HG03066 (cell line): ENCODE measurements at regions not wholly inside any gene's neighbourhood (a gene's known extent, or its start where the extent isn't known, plus 50 kb on each side); places are given as distances from the start of the nearest gene placed in this dataset.
"Not testable (repeated sequence)": the region's sequence is repeated elsewhere in the genome, so short reads cannot be mapped to it uniquely, and the experiment has no call there.

Experiments used
- ATAC-seq: cut with Tn5 transposase; IDR thresholded peaks from one replicate; pipeline ENCODE4 v1.9.1; 2021; ENCODE audit warnings: low read depth; ENCODE audit not compliant: unreplicated experiment

DNA sequence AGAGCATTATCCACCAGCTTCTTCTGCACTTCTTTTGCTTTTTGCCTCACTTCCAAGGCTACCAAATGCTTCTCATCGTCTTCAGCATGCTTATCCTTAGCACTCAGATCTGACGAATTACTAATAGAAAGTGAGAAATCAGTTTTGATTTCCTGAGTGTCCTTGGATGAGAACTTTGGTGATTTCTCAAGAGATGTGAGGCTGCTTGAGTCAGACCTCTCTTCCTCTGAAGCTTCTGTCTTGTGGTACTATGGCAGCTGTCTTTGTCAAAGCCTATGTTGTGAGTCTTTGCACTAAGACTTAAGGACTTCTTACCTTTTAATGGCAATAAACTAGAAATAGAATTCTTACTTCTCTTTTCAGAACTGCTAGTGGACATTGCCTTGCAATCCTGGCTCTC lies 169.9 kb downstream of the CPE start:
- no peak for ATAC-seq

DNA sequence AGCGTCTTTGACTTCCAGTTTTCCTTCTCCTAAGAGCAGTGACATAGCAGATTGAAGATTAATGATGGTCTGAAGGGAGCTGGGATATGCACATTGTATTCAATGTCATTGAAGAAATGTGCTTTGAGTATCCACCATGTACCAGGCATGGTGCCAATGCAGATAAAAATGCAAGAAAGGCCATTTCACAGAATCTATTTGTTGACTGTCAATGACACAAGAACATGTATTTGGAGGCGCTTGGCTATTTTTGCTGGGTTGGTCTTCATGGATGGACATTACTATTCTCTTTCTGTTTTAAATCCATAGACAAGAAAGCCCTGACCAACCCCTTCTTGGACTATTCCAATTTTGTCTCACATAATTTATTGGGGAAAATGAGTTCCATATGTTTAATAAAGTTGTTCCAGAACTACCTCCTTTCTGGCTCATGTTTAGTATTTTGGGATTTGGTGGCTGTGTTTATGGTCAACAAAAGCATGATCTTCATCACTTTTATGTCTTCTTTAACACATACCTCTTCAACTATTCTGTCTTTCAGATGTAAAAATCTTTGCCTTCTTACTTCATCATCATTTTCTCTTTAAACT lies 174.5 kb downstream of the CPE start:
- no peak for ATAC-seq

DNA sequence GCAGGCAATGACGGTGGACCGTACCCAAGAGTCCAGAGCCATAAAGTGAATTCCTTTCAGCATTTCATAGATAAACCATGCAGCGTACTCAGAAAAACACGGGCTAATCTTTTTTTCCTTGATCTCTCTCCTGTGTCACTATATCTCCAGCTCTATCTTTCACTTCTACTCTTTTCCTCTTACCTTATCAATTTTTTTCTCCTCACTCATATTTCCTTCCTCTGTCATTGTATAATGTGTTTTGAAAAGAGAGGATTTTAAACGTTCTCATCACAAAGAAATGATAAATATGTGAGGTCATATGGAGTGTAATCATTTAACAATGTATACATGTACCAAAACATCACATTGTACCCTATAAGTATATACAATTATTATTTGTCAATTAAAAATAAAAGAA lies 176.5 kb downstream of the CPE start:
- no peak for ATAC-seq

DNA sequence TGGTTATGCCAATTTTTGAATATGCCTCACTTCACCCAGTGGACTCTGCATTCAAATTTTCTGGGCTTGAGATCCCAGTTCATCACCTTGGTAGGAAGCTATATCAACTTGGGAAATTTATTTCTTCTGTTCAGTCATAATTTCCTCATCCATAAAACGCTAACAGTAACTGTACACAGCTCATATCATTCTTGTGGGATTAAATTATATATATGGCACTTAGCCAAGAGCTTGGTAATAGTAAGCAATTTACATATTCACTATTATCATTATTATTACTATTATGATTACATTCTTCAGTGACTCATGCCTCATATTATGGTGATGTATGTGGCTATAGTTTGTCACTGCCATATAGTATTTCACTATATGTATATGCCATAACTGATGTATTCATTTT lies 177.6 kb downstream of the CPE start:
- no peak for ATAC-seq

DNA sequence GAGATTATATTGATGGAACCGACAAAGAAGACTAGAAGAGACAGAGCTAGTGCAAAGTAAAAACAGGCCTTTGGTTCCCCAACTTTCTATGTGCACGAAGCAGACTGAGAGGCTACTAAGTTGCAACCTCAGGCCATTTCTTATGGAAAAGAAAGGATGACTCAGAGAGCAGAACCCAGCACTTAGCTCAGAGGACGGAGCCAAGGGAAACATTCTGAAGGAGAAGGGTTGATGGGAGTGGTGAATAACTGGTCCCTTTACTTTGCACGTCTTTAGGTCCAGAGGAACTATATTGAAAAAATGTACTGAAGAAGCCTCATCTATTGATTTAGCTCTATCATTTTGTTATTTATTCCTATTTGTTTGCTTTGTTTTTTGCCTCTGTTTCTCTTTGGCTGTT lies 182.1 kb downstream of the CPE start:
- ATAC-seq = no peak

DNA sequence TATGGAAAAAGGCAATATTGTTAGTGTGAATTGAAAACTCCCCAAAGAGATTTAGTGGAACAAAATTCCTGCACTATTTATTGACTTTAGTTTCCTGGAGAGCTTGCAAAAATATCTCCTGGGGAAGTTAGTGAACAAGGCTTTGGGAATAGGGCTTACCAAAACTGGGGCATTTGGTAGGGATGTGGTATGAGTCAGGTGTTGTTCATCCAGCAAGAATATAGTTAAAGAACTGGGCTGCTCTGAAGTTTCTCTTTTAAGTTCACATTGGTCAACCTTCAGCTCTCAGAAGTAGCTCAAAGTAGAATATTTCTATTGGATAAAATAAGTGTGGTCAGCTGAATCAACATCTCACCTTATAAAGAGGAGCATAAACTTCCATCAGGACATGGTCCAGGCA lies 185.0 kb downstream of the CPE start:
- no peak for ATAC-seq

DNA sequence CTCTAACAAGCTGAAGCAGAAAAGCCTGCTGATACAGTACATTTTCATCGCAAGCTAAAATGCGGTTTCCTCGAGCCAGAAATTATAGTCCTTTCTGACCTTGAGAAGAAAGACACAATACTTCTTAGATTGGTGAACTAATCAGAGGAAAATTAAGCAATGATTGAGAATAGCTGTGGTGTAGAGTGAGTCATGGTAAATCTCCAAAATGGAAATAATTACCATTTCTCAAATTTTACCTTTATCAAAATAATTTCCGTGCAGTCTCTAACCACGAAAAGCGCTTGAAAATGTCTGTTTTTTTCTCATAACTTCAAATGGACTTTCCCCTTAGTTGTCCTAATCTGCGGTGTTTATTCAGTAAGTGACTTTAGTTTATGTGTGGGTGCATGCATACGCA lies 190.2 kb downstream of the CPE start:
- no peak for ATAC-seq

DNA sequence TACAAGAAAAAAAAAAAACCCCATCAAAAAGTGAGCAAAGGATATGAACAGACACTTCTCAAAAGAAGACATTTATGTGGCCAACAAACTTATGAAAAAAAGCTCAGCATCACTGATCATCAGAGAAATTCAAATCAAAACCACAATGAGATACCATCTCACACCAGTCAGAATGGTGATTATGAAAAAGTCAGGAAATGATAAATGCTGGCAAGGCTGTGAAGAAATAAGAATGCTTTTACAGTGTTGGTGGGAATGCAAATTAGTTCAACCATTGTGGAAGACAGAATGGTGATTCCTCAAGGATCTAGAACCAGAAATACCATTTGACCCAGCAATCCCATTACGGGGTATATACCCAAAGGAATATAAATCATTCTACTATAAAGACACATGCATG lies 192.7 kb downstream of the CPE start:
- ATAC-seq = not testable (repeated sequence)

DNA sequence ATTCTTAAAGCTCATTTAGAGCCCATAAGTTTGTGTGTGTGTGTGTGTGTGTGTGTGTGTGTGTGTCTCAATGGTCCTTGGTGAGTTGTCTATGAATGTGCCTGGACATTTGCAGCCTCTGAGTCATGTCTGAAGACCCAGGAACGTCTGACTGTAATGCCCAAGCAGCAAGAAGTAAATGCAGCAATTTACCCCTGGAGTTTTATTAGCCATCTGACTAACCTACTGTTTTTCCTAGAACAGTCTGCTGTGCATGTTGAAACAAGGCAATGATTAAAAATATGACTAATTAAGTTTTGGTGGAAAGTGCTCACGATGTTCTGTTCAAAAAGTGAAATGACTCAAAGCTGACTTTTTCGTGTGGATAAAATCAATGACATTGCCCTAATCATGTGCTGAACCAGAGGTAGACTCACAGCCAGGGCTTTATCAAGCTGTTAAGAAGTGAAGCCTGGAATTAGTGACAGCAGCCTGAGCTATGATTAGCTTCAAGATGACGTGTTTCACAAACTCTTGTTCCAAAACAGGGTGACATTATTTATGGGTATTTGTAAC lies 201.6 kb downstream of the CPE start:
- no peak for ATAC-seq

DNA sequence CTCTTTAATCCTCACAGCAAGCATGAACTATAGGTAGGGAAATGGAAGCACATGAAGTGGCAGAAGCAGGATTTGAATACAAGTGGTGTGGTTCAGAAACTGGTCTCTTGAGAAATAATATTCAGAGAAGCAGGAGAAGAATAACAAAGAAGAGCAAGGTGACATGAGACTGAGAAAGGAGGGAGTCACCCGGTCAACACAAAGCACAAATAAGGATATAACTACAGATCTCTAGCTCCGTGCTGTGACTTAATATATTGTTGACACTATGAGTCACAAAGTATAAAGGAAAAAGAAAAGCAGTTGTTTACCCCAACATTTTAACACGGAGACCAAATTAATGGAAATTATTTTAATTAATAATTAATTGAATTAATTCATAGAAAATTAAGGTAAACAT lies 204.5 kb downstream of the CPE start:
- ATAC-seq = no peak

DNA sequence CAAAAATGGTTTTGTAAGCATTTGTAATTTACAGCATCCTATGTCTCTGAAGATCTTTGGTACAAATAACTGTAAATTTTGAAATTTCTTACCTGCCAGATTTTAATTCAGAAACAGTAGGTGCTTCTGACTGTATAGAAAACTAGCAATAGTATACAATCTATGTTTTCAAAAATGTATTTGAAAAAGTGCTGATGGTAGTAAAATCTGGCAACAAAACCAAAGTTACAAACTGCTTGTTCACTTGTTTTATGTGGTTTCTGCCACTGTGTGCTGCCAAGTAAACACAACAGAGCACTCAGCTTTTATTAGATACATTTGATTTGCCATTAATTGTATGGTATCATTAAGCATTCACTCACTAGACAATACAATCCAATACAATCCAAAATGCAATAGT lies 206.1 kb downstream of the CPE start:
- ATAC-seq = no peak

DNA sequence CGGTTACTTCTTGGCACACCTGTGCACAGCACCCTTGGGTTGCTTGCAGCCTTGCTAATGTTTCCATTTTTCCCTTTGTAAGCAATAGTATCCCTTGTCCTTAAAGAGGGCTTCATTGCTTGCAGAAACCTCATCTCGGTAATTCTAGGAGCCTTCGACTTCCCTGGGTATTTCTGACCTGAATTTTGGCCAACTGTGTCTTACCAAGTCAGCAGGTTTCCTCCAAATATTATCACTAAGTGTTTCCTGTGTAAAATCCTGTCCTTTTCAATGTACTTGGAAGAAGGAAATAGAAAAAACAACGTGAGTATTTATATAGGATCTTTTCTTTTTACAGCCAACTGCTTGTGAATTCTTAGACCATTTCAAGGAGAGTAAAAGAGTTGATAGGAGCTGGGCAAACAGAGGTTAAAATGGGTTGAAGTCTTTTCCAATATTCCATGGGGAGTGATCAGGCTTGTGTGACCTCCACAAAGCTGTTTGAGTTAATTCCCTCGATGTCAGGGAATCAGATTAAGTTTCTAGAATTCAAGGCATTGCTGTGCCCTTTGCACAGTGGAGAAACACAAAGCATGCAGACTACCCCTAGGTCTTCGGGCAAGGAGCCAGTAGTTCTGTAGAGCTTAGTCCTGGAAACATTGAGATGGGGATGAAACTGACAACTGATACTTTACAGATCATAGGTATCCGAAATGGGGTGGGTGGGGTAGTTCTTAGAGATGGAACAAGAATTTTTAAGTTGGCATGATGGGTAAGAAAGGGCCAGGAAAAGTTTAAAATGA lies 209.9 kb downstream of the CPE start:
- ATAC-seq = no peak

DNA sequence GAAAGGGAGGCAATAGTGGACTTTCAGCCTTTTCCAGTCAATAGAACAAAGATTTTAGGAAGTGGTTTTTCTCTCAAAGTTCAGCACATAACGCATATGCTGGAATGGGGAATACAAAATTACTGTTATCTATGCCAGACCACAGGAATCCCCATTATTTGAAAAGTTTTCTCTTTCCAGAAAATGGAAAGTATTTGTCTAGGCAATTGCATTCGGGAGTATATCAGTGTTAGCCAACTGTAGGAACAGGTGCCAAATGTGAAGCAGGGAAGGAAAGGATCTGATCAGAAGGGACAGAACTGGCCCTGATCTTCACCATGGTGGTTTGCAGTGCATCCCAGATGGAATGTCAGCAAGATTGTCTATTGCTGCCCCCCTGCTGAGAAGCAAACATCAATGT lies 213.6 kb downstream of the CPE start:
- ATAC-seq = no peak

DNA sequence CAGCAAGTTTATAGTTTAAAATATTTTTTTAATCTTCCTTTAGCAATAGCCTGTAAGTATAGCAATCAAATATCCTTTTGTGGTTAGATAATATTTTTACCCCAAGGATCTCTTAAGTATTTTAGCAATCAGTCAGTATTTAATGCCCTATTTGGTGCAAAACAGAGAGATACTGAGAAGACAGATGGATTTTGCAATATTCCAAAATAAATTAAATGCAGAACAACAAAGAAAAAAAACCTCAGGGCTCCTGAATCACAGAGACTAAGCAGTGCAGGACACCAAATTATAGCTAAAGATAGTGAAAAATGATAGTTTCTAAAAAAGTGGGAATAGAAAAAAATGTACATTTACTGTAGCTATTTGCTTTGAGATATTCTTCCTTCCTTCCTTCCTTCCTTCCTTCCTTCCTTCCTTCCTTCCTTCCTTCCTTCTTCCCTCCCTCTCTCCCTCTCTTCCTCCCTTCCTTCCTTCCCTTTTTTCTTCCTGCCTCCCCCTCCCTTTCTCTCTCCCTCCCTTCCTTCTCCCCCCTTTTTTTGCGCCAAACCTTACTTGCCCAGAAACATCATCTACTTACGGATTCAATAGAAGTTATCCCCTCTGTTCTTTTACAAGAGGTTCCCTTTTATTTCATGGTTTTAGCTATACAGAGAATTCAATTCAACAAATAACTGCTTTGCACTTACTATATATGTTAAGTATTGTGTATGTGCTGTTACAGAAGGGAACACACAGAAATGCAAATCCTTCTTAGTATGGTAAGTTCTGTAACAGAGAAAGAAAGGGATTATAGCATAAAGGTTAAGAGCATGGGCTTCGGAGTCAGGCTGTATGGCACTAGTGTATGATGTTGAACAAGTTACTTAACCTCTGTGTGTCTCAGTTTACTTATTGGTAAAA lies 219.0 kb downstream of the CPE start:
- ATAC-seq = no peak

DNA sequence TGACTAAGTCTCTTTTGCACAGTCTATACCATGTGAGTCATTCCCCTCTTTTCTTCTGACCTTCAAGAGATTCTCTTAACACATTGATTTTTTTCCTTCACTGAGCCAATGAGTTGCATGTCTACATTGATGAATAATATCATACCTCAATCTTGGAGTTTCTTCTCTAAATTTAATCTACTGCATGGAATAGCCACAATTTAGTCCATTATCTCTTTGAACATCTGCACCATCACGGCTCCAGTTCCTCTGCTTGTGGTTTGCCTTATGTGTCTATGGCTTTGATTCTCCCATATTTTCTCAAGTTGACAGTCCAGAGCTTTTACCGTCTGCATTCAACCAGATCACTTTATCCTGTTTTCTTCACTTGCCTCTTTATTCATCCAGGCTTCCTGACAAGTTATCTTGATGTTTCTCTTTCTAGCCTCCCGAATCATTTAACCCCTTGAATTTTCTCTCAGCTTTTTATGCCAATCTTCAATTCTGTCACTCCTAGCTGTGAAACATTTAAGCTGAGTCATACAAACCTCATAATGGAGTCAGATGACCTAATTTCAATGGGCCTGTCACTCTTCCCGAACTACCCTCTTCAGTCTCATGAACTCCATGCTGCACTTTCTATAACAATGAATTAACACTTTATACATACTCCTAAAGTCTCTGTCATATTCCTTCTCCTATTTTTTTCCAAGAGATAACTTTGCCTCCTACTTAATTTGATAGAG lies 222.3 kb downstream of the CPE start:
- ATAC-seq = no peak

DNA sequence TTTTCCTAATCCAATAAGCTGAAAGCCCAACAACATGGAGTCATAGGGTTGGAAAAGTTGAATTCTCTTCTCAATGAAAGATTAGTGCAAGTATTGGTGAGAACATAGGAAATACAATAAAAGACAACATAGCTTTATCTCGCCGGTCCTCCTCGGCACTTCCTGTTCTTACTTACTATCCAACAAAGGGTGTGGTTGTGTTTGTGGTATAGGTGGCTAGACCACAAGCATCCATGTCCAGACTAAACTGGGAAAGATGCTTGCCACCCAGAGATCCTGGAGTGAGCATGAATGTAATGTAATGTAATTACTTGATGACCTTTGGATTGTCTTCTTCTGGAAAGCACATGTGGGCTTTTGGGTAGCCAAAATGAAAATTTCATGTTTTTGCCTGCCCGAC lies 223.8 kb downstream of the CPE start:
- ATAC-seq = no peak

DNA sequence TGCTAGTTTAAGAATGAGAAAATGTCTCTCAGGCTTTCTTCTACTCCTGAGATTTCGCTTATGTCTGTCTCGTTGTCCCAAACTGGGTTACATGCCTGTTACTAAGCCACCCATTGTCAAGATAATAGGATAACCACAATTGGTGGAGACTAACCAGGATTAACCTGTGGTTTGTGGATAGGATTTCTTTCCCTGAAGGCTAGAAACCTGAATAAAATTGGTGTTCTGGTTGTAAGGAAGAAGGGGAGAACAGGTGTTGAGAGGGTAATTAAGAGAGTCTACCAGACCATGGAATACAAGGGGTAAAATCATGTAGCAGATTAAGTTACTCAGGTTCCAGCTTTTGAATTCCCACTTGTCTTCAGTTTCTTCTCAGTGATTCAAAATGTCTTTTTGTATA lies 225.4 kb downstream of the CPE start:
- no peak for ATAC-seq

DNA sequence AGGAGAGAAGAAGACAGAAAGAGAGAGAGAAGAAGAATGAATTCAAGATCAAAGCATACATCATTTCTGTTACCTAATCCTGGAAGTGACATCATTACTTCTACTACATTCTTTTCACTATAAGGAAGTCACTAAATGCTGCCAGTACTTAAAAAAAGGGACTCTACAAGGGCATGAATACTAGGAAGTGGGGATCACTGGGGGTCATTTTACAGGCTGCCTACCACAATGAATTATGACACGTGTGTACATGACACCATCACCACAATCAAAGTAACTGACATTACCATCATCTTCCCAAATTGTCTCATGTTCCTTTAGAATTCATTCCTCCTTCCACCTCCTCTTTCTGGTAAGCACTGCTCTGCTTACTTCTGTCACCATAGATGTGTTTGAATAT lies 227.0 kb downstream of the CPE start:
- no peak for ATAC-seq

DNA sequence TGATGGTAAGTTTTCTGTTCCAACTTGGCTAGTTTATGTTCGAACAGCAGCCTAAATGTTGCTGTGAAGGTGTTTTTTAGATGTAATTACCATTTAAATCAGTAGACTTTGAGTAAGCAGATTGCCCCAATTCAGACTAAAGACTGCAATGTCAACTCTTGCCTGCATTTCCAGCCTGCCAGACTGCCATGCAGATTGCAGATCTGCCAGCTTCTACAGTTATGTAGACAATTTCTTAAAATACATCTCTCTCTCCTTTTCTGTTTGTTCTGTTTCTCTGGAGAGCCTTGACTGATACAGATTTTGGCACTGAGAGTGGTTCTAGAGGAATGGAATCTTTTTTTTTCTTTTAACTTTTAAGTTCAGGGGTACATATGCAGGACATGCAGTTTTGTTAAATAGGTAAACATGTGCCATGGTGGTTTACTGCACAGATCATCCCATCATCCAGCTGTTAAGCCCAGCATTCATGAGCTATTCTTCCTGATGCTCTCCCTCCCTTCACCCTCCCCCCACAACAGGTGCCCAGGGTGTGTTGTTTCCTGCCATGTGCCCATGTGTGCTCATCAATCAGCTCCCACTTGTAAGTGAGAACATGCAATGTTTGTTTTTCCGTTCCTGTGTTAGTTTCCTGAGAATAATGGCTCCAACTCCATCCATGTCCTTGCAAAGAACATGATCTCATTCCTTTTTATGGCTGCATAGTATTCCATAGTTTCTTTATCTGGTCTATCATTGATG lies 227.8 kb downstream of the CPE start:
- ATAC-seq = no peak

DNA sequence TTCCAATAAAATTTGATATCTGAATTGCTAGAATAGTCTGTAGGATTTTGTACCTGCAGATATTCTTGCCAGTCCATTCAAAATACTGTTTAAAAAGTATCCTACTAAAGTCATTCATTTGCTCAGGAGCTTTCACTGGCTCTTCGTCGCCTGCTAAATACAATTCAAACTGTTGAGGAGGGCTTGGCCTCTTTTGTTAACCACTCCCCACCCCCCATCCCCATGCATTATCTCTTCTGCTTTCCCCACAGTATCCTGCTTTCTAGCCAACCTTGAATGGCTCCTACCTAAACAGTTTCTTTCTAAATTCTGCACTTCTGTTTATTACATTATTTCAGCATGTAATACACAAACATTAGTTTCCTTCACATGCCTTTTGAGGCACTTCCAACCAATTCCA lies 230.8 kb downstream of the CPE start:
- no peak for ATAC-seq
